SW 1271 (cell line): ENCODE measurements at regions not wholly inside any gene's neighbourhood (a gene's known extent, or its start where the extent isn't known, plus 50 kb on each side); places are given as distances from the start of the nearest gene placed in this dataset.
"Not testable (repeated sequence)": the region's sequence is repeated elsewhere in the genome, so short reads cannot be mapped to it uniquely, and the experiment has no call there.

Experiments used
- DNase-seq, 2 experiments: peaks; one replicate each; lab custom pipeline; 2025; lab: John Stamatoyannopoulos, UW

DNA sequence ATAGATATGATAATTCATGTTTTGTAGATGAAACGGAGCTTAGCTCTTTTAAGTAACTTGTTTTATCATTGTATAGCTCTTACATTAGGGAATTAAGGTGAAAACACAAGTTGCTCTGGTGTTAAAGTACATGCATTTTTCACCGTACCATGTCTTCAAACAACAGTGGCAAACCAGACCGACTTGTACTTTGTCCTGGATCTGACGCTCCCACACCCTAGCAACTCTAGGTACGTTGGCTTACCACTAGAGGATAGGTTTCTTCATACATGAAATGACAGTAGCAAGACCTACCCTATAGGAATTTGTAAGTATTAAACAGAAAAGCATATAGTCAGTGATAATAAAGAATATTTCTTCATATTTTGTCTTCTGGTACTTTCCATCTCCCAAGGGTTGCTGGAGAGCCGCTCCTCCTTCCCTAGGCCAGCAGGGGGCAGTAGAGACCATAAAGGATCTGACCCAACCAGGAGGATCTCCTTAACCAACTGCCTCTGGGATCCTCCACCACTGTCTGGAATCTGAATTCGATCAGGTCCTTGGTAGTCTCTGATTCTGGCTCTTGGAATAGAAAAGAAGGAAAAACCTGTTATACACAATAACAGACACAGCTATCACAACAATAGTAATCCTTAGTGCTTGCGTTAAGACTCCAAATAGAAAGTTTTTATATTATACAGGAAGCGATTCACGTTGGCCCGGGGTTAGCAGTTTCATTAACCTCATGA lies 136.7 kb downstream of the CAVIN4 start:
- peak in 1 of 2 experiments; percentile 54 for DNase-seq

DNA sequence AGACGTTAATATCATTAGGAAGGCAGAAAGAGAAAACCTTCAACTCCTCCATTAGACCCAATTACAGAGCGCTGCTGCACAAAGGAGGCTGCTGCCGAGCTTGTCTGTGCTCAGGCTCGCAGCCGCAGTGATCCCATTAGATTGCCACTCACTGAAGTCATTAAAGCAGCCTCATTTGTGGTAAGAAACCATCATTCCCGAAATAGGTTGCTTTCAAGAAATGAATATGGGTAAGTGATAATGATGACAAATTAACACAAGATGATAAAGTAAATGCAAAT lies 137.2 kb downstream of the CAVIN4 start:
- no peak for DNase-seq

DNA sequence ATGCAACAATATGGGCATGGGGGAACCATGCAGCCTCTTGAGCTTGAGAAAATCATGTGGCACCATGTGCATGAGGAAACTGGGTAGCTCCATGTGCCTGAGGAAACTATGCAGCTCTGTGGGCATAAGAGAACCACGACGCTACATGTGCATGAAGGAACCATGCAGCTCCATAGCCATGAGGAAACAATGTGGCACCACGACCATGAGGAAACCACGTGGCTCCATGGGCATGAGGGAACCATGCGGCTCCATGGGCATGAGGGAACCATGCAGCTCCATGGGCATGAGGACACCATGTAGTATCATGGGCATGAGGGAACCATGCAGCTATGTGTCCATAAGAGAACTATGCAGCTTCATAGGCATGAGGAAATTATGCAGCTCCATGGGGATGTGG lies 140.8 kb downstream of the CAVIN4 start:
- no peak for DNase-seq

DNA sequence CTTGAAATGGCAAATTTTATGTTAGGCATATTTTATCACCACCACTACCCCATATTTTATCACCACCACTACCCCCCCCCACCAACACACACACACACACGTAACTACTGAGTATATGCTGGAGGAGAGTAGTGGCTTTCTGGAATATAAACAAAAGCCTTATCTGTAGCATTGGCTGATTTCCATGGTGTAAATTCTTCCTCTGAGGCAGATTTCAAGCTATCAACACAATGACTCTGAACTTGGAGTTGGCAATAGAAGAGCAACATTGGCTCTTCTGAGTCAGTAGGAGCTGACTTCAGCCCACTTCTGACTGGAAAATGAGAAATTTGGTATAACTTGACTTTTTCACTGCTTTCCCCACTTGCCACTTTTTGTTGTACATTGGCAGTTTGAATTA lies 143.0 kb downstream of the CAVIN4 start:
- no peak for DNase-seq

DNA sequence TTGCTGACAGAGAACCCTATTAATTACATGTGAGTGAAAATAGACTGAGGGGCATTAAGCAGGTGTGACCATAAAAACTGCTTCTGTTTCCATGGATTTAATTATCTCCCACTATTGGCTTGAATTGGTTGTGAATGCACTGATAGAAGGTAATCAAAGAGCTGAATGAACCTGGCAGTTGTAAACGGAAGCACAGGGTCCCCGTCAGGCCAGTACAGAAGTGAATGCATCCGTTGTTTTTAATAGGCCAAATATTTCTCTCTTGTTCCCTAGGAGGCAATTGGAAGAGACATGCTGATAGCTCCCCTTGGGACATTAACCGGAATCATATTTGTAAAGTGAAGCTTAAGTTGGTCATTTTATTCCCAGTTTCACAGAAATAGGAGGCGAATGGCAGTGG lies 147.0 kb downstream of the CAVIN4 start:
- DNase-seq: no peak

DNA sequence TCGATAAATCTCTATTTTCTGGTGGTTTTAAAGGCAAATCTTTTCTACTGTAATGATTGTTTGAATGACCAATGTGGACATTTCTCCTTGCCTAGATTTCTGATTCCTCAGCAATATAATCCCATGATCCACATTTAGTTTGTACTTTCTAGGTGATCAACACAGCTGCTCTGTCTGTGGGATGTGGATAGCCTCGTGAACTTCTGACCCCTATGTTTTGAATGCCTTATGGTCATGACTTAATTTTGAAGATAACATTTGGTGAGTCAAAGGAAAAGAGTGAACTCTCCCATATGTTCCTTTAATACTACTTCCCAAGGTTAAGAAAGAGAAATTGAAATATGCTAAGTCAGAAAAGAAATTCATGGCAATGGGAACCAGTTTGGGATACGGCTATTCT lies 147.5 kb downstream of the CAVIN4 start:
- DNase-seq: no peak

DNA sequence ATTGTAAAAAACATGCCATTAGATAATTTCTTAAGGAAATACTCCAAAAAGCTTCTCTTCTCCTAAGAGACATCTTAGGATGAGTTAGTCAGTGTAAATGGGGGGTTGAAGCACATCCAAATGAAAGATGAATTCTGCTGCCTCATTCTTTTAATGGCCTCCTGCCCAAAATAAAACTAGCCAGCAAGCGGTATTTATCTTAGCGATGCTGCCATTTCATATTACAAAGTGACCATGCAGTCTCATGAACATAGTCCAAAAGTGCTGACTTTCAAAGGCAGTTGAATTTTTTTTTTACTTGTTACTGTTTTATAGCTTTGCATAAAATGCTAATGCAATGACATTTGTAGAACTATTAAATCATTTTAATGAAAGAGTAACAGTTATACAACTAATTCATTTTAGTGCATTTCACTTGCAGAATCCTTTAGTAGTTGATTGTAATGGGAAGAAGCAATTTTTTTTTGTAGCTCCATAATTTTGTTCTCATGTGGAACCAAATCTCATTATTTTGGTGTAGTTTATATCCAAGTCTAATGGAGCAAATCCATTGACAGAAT lies 151.5 kb downstream of the CAVIN4 start:
- no peak for DNase-seq

DNA sequence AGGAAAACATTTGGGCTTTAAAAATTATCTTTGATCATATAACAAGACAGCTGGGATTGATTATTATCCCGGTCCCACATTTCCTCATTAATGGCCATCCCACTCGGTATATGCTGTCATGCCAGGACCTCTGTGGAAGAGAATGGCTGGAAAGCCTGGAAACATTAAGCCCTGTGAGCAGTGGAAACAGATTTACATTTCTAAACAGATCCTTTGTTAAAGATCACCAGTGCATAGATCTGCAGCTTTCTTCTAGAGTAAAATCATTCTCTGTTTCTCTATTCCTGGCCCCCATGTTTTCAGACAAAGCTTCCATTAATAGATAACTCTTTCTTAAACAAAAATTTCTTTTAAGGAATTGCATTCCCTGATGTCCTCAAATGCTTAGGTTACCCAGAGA lies 152.2 kb downstream of the CAVIN4 start:
- DNase-seq: no peak

DNA sequence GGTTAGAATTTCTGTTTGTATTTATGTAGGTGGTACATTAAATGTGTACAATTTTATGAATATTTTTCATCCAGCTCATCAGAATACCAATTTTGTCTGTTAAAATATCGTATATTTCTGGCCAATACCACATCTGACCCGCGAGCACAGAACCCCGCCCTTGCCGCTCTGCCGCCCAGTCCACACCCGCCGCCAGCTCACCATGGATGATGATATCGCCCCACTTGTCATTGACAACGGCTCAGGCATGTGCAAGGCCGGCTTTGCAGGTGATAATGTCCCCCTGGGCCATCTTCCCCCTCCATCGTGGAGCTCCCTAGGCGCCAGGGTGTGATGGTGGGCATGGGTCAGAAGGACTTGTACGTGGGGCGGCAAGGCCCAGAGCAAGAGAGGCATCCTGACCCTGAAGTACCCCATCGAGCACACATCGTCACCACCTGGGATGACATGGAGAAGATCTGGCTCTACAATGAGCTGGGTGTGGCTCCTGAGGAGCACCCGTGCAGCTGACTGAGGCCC lies 153.2 kb downstream of the CAVIN4 start:
- DNase-seq: no peak

DNA sequence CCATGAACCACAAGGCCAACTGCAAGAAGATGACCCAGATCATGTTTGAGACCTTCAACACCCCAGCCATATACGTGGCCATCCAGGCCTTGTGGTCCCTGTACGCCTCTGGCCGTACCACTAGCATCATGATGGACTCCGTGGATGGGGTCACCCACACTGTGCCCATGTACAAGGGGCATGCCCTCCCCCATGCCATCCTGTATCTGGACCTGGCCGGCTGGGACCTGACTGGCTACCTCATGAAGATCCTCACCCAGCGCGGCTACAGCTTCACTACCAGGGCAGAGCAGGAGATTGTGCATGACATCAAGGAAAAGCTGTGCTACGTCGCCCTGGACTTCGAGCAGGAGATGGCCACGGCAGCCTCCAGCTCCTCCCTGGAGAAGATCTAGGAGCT lies 153.7 kb downstream of the CAVIN4 start:
- no peak for DNase-seq

DNA sequence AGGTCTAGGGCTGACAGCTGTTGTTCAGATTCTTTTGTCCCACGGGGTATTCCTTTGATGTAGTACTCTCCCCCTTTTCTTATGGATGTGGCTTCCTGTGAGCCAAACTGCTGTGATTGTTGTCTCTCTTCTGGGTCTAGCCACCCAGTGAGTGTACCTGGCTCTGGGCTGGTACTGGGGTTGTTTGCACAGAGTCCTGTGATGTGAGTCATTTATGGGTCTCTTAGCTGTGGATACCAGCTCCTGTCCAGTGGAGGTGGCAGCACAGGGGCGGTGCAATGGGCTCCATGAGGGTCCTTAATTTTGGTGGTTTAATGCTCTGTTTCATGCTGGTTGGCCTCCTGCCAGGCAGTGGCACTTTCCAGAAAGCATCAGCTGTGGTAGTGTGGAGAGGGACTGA lies 161.3 kb downstream of the CAVIN4 start:
- DNase-seq: no peak

DNA sequence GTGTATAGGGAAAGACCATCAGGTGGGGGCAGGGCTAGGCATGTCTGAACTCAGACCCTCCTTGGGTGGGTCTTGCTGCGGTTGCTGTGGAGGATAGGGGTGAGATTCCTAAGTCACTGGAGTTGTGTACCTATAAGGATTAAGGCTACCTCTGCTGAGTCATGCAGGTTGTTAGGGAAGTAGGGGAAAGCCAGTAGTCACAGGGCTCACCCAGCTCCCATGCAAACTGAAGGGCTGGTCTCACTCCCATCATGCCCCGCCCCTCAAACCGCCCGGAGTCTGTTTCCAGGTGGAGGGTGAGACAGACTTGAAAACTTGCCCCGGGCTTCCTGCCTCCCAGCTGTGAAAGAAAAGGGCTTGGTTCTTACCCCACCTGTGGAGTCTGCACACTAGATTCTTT lies 161.8 kb downstream of the CAVIN4 start:
- no peak for DNase-seq

DNA sequence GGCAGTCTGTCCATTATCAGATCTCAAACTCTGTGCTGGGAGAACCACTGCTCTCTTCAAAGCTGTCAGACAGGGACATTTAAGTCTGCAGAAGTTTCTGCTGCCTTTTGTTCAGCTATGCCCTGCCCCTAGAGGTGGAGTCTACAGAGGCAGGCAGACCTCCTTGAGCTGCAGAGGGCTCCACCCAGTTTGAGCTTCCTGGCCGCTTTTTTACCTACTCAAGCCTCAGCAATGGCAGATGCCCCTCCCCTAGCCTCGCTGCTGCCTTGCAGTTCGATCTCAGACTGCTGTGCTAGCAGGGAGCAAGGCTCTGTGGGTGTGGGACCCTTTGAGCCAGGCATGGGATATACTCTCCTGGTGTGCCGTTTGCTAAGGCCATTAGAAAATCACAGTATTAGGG lies 171.1 kb downstream of the CAVIN4 start:
- not testable (repeated sequence) for DNase-seq

DNA sequence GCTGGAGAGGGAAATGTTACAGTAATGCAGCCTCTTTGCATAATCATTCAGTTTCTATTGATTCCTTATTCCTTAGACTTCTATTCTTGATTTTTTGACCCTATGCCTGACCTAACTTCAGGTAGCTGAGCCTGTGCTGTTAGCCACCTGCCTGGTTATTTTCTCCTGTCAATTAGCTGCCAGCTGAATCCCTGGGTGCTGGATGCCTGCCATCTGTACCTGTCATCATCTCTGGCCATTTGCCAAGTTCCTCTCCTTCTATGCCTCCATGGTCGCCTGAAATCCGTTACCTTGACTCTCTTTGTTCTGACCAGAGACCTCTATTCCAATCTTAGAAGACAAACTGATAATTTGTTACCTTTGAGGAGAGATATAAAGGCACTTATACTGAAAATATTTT lies 178.3 kb downstream of the CAVIN4 start:
- no peak for DNase-seq

DNA sequence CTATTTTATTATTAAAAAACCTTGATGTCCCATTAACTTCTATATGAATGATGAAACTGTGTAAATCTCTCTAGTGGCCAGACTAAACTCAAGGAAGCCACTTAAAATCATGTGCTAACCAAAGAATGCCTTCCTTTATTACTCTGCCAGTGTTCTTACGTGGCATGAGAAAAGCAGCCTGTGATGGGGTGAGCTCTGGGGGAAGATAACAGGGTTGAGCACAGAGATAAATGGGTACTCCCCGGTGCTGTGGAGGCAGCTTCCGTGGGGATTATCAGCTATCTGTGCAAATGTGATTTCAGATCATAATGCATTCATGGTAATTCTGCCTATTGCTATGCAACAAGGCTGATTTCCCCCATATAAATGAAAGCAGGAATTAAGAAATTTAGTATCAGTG lies 181.3 kb downstream of the CAVIN4 start:
- no peak for DNase-seq

DNA sequence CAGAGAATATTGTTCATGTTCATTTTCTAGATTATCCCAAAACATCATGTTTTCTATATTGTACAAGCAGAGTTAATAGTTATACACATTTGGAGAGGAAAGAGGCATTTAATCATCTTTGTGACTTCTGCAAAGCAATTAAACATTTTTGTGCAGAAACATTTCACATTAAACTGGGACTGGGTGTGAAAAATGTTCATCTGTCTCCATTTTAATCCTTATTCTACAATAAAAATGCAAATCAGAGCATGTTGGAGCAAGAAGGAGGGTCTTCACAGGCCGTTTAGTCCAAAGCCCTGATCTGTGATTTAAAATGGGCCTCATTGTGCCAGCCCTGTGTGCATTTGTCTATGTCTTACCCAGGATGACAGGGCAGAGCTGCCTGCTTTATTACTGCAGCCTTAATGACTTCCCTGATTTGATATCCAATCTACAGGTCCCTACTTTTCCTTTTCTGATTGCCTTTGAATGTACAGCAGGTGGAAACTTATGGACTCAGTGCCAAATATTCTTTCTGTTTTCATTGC lies 183.5 kb downstream of the CAVIN4 start:
- no peak for DNase-seq

DNA sequence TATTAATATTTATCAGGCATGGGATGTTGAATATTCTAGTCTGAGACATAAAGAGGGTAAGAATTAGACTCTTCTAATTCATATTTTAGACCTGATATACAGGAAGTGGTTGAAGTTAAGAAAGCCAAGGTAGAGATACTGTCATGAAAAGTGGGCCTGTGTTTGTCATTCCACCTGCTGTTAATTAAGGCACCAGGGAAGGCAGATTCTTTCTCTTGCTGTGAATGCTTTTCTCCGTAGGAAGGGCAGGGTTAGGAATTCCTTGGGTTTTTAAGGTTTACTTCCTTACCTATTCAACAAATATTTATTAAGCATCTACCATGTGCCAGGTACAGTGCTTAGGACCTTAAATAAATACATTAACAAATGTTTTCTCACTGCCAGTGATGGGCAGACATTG lies 196.4 kb downstream of the CAVIN4 start:
- DNase-seq: no peak

DNA sequence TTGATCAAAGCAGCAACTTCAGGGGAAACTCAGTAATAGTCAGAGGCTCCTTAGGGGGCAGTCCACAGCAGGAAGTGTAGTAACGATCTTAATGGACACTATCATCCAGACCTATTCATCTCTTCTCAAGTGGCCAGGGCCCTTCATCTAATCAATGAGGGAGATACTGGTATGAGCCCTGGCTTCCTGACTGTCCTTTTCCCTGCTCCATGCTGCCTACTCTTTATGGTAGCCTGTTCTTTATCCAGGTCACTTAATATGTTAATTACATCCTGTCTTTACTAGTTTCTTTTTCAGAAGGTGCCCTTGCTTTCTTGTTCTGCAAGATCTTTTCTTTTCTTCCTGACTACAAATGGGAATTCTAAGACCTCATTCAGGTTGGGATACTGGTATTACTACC lies 197.1 kb downstream of the CAVIN4 start:
- no peak for DNase-seq

DNA sequence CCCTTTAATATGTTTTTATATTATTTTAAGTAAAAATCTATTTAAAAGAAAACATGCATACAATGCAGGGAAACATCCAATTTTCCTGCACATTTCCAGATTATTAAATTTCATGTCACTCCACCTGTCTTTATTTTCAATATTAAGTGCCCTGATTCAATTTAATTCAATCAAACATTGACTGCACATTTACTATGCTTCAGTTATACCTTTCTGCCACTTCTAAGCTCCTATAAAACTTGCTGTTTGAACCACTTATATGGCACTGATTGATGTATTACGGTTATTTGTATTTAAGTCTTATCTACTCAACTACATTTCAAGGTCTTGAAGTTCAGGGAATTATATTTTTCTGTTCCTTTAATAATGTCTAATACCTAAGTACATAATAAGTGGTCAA lies 198.0 kb downstream of the CAVIN4 start:
- DNase-seq: no peak

DNA sequence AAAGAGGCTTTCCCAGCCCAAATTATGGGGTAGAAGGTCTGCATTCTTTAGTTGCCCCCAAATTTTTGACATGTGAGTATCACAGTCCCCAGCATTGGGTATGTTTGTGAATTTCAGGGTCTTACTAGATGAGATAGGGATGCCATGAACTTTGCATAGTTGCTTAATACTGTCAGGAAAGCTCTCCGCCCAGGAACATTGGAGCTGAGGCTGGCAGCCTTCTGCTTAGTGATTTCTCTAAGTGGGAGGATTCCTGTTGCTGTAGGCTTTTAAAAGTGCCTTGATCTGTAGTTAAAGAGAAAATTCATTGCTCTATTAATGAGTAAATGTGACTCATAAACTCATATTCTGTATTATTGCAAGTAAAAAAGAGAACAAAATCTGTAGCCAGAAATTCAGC lies 206.9 kb downstream of the CAVIN4 start:
- no peak for DNase-seq

DNA sequence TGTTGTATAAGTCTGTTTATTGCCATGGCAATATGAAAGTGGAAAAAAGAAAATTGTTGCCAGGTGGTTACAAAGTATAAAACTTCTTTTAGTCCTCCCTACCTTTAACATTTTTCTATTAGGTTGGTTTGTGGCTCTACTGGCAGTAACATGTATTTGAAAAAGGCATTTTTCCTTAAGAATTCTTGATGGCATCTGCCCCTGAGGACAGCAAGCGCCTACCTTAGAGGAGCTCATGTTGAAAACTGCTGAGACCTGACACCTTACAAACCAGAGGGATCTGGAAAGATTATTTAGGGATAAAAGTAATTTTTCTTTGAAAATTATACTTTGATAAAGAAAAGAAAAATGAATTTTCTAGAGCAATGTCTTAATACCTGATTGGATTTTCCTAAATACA lies 208.1 kb downstream of the CAVIN4 start:
- DNase-seq: no peak

DNA sequence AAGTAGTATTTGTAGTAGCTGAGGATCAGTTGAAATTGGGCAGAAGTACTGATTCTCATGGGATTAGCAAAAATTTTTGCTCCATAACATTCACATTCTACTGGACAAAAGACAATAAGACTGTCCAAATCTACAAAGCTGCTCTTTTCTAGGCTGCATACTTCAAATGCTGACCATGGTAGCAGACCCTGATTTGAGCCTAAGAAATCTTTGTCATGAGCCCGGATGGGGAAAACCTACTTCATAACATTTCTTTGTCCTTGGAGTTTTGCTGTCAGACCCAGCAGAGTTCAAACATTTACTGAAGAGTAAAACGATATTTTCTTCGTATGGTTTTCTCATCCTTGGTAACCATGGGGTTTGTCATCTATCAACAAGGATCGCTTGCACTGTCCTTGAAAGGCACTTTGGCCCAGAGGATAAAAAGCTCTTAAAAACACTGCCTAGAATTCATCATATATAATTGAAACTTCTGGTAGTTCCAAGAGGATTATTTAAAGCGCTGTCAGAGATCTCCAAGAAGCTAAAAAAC lies 216.9 kb downstream of the CAVIN4 start:
- no peak for DNase-seq

DNA sequence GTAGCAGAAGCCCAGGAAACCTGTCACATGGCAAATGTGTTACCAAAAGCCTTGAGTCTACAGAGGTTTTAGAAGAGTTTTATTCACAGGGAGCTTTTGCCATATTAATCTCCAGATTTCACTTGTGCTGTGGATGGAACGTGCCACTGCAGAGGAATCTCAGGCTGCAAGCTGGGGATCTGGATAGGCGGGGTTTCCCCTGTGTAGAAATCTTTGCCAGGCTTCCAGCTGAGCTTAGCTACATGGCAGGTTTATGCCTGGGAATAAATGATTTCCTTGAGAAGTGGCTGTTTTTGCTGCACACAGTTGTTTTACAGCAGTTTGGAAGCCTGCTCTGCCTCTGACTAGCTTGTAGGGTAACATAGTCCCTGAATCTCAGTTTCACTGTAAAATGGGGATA lies 224.6 kb upstream of the PLPPR1 start:
- DNase-seq: no peak

DNA sequence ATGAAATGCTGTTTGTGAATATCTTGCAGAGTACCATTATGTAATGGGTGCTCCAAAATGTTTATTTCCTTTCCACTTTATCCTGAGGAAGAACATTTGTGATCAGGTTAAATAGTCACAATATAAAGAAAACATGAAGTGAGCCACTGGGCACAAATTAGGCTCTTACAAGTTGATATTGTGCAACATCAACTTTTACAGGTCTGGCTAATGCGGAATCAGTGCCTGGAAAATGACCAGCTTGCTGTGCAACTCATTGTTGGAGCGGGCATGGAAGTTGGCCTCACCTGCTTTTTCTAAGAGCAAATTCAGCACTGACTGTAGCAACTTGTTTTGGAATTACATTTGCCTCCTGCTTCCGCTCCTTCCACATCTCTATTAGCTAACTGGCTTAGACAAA lies 216.9 kb upstream of the PLPPR1 start:
- no peak for DNase-seq
